ENCODE measurements at regions not wholly inside any gene's neighbourhood (a gene's known extent, or its start where the extent isn't known, plus 50 kb on each side); places are given as distances from the start of the nearest gene placed in this dataset.

- no peak for TF ChIP-seq POLR2A (IDR thresholded peaks at IDR 0.05; ENCODE audit: low read length)
- TF ChIP-seq GATA1 (IDR thresholded peaks at IDR 0.05; ENCODE audit: low read depth, low read length), result no peak
Observed at GRCh38 chr6:16058929-16059345, 69.9 kb upstream of the MYLIP start.
